WTC11 (cell line): ENCODE measurements at regions not wholly inside any gene's neighbourhood (a gene's known extent, or its start where the extent isn't known, plus 50 kb on each side); places are given as distances from the start of the nearest gene placed in this dataset.

Experiments
- ATAC-seq: fragments of 200-7000 bp; cut with Tn5 transposase; 2 replicates; pipeline ENCODE4 v1.10.0; 2021; ENCODE audit warnings: mild to moderate bottlenecking, moderate library complexity
- CTCF ChIA-PET: fragments of 300-600 bp; sonication (Branson Sonifier 250); formaldehyde crosslinking; loops from one replicate; lab custom pipeline; 2021; ENCODE audit warnings: antibody characterized with exemption; lab: Charles Lee
- POLR2A ChIA-PET: fragments of 350-600 bp; sonication (Branson Sonifier 250); formaldehyde crosslinking; loops from one replicate; lab custom pipeline; 2021; ENCODE audit warnings: antibody characterized with exemption; lab: Charles Lee
- DNase-seq: peaks from one replicate; pipeline ENCODE4 v3.0.0; 2021; ENCODE audit warnings: low spot score
- H3K27ac Mint-ChIP-seq: 2 replicates; pipeline ENCODE4 v1.8.0; 2021; ENCODE audit warnings: mixed read lengths
- H3K27me3 Mint-ChIP-seq: 2 replicates; pipeline ENCODE4 v1.8.0; 2021; ENCODE audit warnings: low read depth, mild to moderate bottlenecking, moderate library complexity, mixed read lengths
- H3K36me3 Mint-ChIP-seq: 2 replicates; pipeline ENCODE4 v1.8.0; 2021; ENCODE audit warnings: mixed read lengths
- H3K4me1 Mint-ChIP-seq: 2 replicates; pipeline ENCODE4 v1.8.0; 2022; ENCODE audit warnings: mixed read lengths
- H3K4me3 Mint-ChIP-seq: 2 replicates; pipeline ENCODE4 v1.8.0; 2021; ENCODE audit warnings: mild to moderate bottlenecking, moderate library complexity, mixed read lengths
- H3K9me3 Mint-ChIP-seq: 2 replicates; pipeline ENCODE4 v1.8.0; 2021; ENCODE audit warnings: mixed read lengths
- ATF3 ChIP-seq: sonication (generic); formaldehyde crosslinking; conservative IDR thresholded peaks from 2 replicates; pipeline ENCODE4 v1.8.1; 2022; ENCODE audit warnings: mild to moderate bottlenecking, missing genetic modification reagents
- CBFB ChIP-seq: sonication (generic); formaldehyde crosslinking; IDR thresholded peaks from 2 replicates; pipeline ENCODE4 v1.8.1; 2022; ENCODE audit warnings: mild to moderate bottlenecking, low read depth, missing genetic modification reagents
- CDX4 ChIP-seq: fragments of 250-450 bp; sonication (Bioruptor Pico); IDR thresholded peaks from 2 replicates; pipeline ENCODE4 v1.9.0; 2021; ENCODE audit warnings: moderate library complexity, mild to moderate bottlenecking, inconsistent platforms, borderline replicate concordance
- CREM ChIP-seq: sonication (generic); formaldehyde crosslinking; IDR thresholded peaks from 2 replicates; pipeline ENCODE4 v1.8.1; 2022; ENCODE audit warnings: mild to moderate bottlenecking, missing genetic modification reagents, moderate library complexity
- IRF1 ChIP-seq: sonication (generic); formaldehyde crosslinking; IDR thresholded peaks from 2 replicates; pipeline ENCODE4 v1.8.0; 2023; ENCODE audit warnings: missing genetic modification reagents
- IRF2 ChIP-seq: sonication (generic); formaldehyde crosslinking; IDR thresholded peaks from 2 replicates; pipeline ENCODE4 v1.8.0; 2022; ENCODE audit warnings: low read depth, missing genetic modification reagents, borderline replicate concordance
- JAZF1 ChIP-seq: fragments of 250-450 bp; sonication (Bioruptor Pico); IDR thresholded peaks from 2 replicates; pipeline ENCODE4 v1.9.0; 2021; ENCODE audit warnings: moderate library complexity, mild to moderate bottlenecking, inconsistent platforms
- SMAD4 ChIP-seq: sonication (generic); formaldehyde crosslinking; IDR thresholded peaks from 2 replicates; pipeline ENCODE4 v1.8.0; 2022; ENCODE audit warnings: mild to moderate bottlenecking, missing genetic modification reagents
- STAT6 ChIP-seq: sonication (generic); formaldehyde crosslinking; conservative IDR thresholded peaks from 2 replicates; pipeline ENCODE4 v1.8.1; 2023; ENCODE audit warnings: mild to moderate bottlenecking, low read depth, missing genetic modification reagents, moderate library complexity
- TP53 ChIP-seq: sonication (generic); formaldehyde crosslinking; IDR thresholded peaks from 2 replicates; pipeline ENCODE4 v1.8.1; 2023; ENCODE audit warnings: mild to moderate bottlenecking, missing genetic modification reagents
- USF2 ChIP-seq: sonication (generic); formaldehyde crosslinking; IDR thresholded peaks from 2 replicates; pipeline ENCODE4 v1.8.1; 2023; ENCODE audit warnings: mild to moderate bottlenecking, missing genetic modification reagents, moderate library complexity
- ZBTB43 ChIP-seq: sonication (generic); formaldehyde crosslinking; IDR thresholded peaks from 2 replicates; pipeline ENCODE4 v1.8.1; 2023; ENCODE audit warnings: mild to moderate bottlenecking, missing genetic modification reagents
- ZMAT4 ChIP-seq: fragments of 250-450 bp; sonication (Bioruptor Pico); IDR thresholded peaks from 2 replicates; pipeline ENCODE4 v1.9.0; 2021; ENCODE audit warnings: mild to moderate bottlenecking
- ZNF263 ChIP-seq: sonication (generic); formaldehyde crosslinking; IDR thresholded peaks from 2 replicates; pipeline ENCODE4 v1.8.1; 2022; ENCODE audit warnings: low read depth, mild to moderate bottlenecking, moderate library complexity, missing genetic modification reagents
- ZNF425 ChIP-seq: fragments of 250-450 bp; sonication (Bioruptor Pico); conservative IDR thresholded peaks from 2 replicates; pipeline ENCODE4 v1.9.0; 2021; ENCODE audit warnings: mild to moderate bottlenecking
- ZNF532 ChIP-seq: fragments of 250-450 bp; sonication (Bioruptor Pico); IDR thresholded peaks from 2 replicates; pipeline ENCODE4 v1.9.0; 2021; ENCODE audit warnings: mild to moderate bottlenecking, borderline replicate concordance

- CTCF ChIA-PET, result no interaction called here
- ATAC-seq, result no peak
Measured at GRCh38 chr3:164132878-164133277, 945.4 kb downstream of the SI start.

GRCh38 chr3:164113371-164114332 lies 964.6 kb downstream of the SI start:
- ATAC-seq (no peak), DNase-seq (no peak)
- Mint-ChIP-seq H3K27ac (no peak overlapping the region), H3K36me3 (peaks cover 17% of the 10 kb centered on the region), H3K27me3 (no peaks in the 10 kb centered on the region), H3K9me3 (peaks cover 32% of the 10 kb centered on the region), H3K4me1 (no peaks in the 10 kb centered on the region), H3K4me3 (no peak overlapping the region)
- ChIA-PET CTCF (no interaction called here), POLR2A (no interaction called here)
- TF ChIP-seq USF2 (CRISPR knock-in tag), result no peak
- TF ChIP-seq JAZF1 (CRISPR knock-in tag), result no peak
- TF ChIP-seq CBFB (CRISPR knock-in tag), result no peak
- TF ChIP-seq ZBTB43 (CRISPR knock-in tag), result no peak
- TF ChIP-seq ZNF425 (CRISPR knock-in tag), result no peak
- TF ChIP-seq ZNF532 (CRISPR knock-in tag), result no peak
- TF ChIP-seq STAT6, result no peak
- no peak for TF ChIP-seq TP53 (CRISPR knock-in tag)
- TF ChIP-seq CDX4 (CRISPR knock-in tag), result no peak

More at GRCh38 chr3:164132878-164133277, 945.4 kb downstream of the SI start:
- Mint-ChIP-seq H3K4me3 (no peak overlapping the region), H3K36me3 (no peaks in the 10 kb centered on the region), H3K4me1 (peaks cover 4% of the 10 kb centered on the region; the same call in 1 of the 2 replicates), H3K27ac (no peak overlapping the region), H3K27me3 (no peaks in the 10 kb centered on the region), H3K9me3 (peaks cover 18% of the 10 kb centered on the region)
- DNase-seq, result no peak
- POLR2A ChIA-PET, result no interaction called here
- TF ChIP-seq SMAD4 (no peak), IRF2 (CRISPR knock-in tag) (no peak), IRF1 (no peak), ZMAT4 (CRISPR knock-in tag) (no peak), CREM (CRISPR knock-in tag) (no peak), ZNF263 (CRISPR knock-in tag) (no peak), ATF3 (CRISPR knock-in tag) (no peak)
